H9 (cell line): ENCODE measurements at regions not wholly inside any gene's neighbourhood (a gene's known extent, or its start where the extent isn't known, plus 50 kb on each side); places are given as distances from the start of the nearest gene placed in this dataset.

ENCODE experiments used
- DNase-seq: peaks from one replicate; pipeline ENCODE4 v3.0.0-alpha.2; 2017
- H2AFZ ChIP-seq: one replicate; pipeline ENCODE4 v1.6.1; 2013; ENCODE audit warnings: mild to moderate bottlenecking, low read length, control low read depth, moderate library complexity
- H2AK5ac ChIP-seq: 2 replicates; pipeline ENCODE4 v1.6.1; 2013; ENCODE audit warnings: low read length, control low read depth, mixed read lengths; ENCODE audit not compliant: insufficient read length
- H2BK120ac ChIP-seq: one replicate; pipeline ENCODE4 v1.6.1; 2013; ENCODE audit warnings: low read depth, mild to moderate bottlenecking, low read length, control low read depth, inconsistent platforms; ENCODE audit not compliant: poor library complexity, severe bottlenecking
- H2BK12ac ChIP-seq: 2 replicates; pipeline ENCODE4 v1.6.1; 2013; ENCODE audit warnings: low read length, control low read depth, mixed read lengths, low read depth; ENCODE audit not compliant: insufficient read length
- H2BK15ac ChIP-seq: 2 replicates; pipeline ENCODE4 v1.6.1; 2013; ENCODE audit warnings: low read depth, low read length, control low read depth
- H2BK20ac ChIP-seq: one replicate; pipeline ENCODE4 v1.6.1; 2013; ENCODE audit warnings: low read depth, mild to moderate bottlenecking, low read length, control low read depth, inconsistent platforms; ENCODE audit not compliant: poor library complexity, severe bottlenecking
- H2BK5ac ChIP-seq: 2 replicates; pipeline ENCODE4 v1.6.1; 2013; ENCODE audit warnings: low read length, control low read depth, mixed read lengths; ENCODE audit not compliant: insufficient read length
- H3K14ac ChIP-seq: 2 replicates; pipeline ENCODE4 v1.6.1; 2013; ENCODE audit warnings: low read length, control low read depth; ENCODE audit not compliant: insufficient read depth
- H3K18ac ChIP-seq: 2 replicates; pipeline ENCODE4 v1.6.1; 2013; ENCODE audit warnings: low read depth, mild to moderate bottlenecking, mixed read lengths, low read length, control low read depth; ENCODE audit not compliant: insufficient read length
- H3K23ac ChIP-seq: 2 replicates; pipeline ENCODE4 v1.6.1; 2013; ENCODE audit warnings: low read length, control low read depth, mixed read lengths, low read depth; ENCODE audit not compliant: insufficient read length
- H3K23me2 ChIP-seq: 2 replicates; pipeline ENCODE4 v1.6.1; 2013; ENCODE audit warnings: low read depth, mild to moderate bottlenecking, mixed read lengths, low read length, control low read depth; ENCODE audit not compliant: insufficient read length, poor library complexity, severe bottlenecking
- H3K27ac ChIP-seq: 2 replicates; pipeline ENCODE4 v1.5.1; 2013; ENCODE audit warnings: low read length, control low read depth, mixed read lengths, low read depth; ENCODE audit not compliant: insufficient read length
- H3K27me3 ChIP-seq: 2 replicates; pipeline ENCODE4 v1.6.1; 2013; ENCODE audit warnings: low read length, control low read depth, inconsistent platforms; ENCODE audit not compliant: insufficient read depth
- H3K4ac ChIP-seq: 2 replicates; pipeline ENCODE4 v1.6.1; 2013; ENCODE audit warnings: low read depth, mild to moderate bottlenecking, control low read depth, inconsistent platforms, low read length, moderate library complexity
- H3K4me1 ChIP-seq: 2 replicates; pipeline ENCODE4 v1.6.1; 2013; ENCODE audit warnings: low read length, control low read depth, inconsistent platforms; ENCODE audit not compliant: insufficient read depth
- H3K4me2 ChIP-seq: 2 replicates; pipeline ENCODE4 v1.6.1; 2013; ENCODE audit warnings: low read length, control low read depth, mixed read lengths; ENCODE audit not compliant: insufficient read length, insufficient read depth
- H3K56ac ChIP-seq: 2 replicates; pipeline ENCODE4 v1.6.1; 2013; ENCODE audit warnings: low read depth, mild to moderate bottlenecking, mixed read lengths, low read length, control low read depth; ENCODE audit not compliant: insufficient read length
- H3K79me1 ChIP-seq: 2 replicates; pipeline ENCODE4 v1.6.1; 2013; ENCODE audit warnings: low read depth, mild to moderate bottlenecking, moderate library complexity, low read length, control low read depth, inconsistent platforms; ENCODE audit not compliant: insufficient read depth, poor library complexity, severe bottlenecking
- H3K79me2 ChIP-seq: 2 replicates; pipeline ENCODE4 v1.6.1; 2013; ENCODE audit warnings: low read length, control low read depth, inconsistent platforms; ENCODE audit not compliant: insufficient read depth
- H3K9ac ChIP-seq: 2 replicates; pipeline ENCODE4 v1.6.1; 2013; ENCODE audit warnings: low read length, control low read depth, mixed read lengths; ENCODE audit not compliant: insufficient read length; ENCODE audit errors: extremely low read depth
- H3K9me3 ChIP-seq: one replicate; pipeline ENCODE4 v1.6.1; 2013; ENCODE audit warnings: low read depth, low read length, inconsistent platforms; ENCODE audit not compliant: control insufficient read depth
- H3T11ph ChIP-seq: one replicate; pipeline ENCODE4 v1.6.1; 2013; ENCODE audit warnings: mild to moderate bottlenecking, low read length, control low read depth, inconsistent platforms
- H4K20me1 ChIP-seq: one replicate; pipeline ENCODE4 v1.6.1; 2013; ENCODE audit not compliant: control insufficient read depth, insufficient read length, insufficient read depth
- H4K5ac ChIP-seq: 2 replicates; pipeline ENCODE4 v1.6.1; 2013; ENCODE audit warnings: low read depth, mild to moderate bottlenecking, mixed read lengths, low read length, control low read depth; ENCODE audit not compliant: insufficient read length
- H4K8ac ChIP-seq: replicated peaks from 2 replicates; pipeline ENCODE4 v1.6.1; 2013; ENCODE audit warnings: low read length, control low read depth, mixed read lengths, low read depth; ENCODE audit not compliant: insufficient read length
- H4K91ac ChIP-seq: 2 replicates; pipeline ENCODE4 v1.6.1; 2013; ENCODE audit warnings: low read depth, mild to moderate bottlenecking, moderate library complexity, mixed read lengths, low read length, control low read depth; ENCODE audit not compliant: insufficient read length
- H3K27ac Mint-ChIP-seq, 3 experiments: 2 replicates in 2 of 3; 3 replicates in 1 of 3; pipeline ENCODE4 v1.8.0; 2020 to 2021; ENCODE audit warnings: mixed read lengths in 3 of 3, mild to moderate bottlenecking in 1 of 3, moderate library complexity in 1 of 3
- H3K27me3 Mint-ChIP-seq: 2 replicates; pipeline ENCODE4 v1.8.0; 2021; ENCODE audit warnings: low read depth, mild to moderate bottlenecking, moderate library complexity, mixed read lengths
- H3K36me3 Mint-ChIP-seq, 3 experiments: 2 replicates in 2 of 3; 3 replicates in 1 of 3; pipeline ENCODE4 v1.8.0; 2020 to 2021; ENCODE audit warnings: low read depth in 3 of 3, mixed read lengths in 3 of 3; ENCODE audit not compliant: insufficient read depth in 1 of 3
- H3K4me1 Mint-ChIP-seq, 2 experiments: 2 replicates each; pipeline ENCODE4 v1.8.0; 2020; ENCODE audit warnings: mixed read lengths in 2 of 2
- H3K4me3 Mint-ChIP-seq, 2 experiments: 2 replicates in 1 of 2; 3 replicates in 1 of 2; pipeline ENCODE4 v1.8.0; 2020 to 2021; ENCODE audit warnings: mild to moderate bottlenecking in 2 of 2, mixed read lengths in 2 of 2, moderate library complexity in 1 of 2
- H3K9me3 Mint-ChIP-seq, 2 experiments: 2 replicates in 1 of 2; 3 replicates in 1 of 2; pipeline ENCODE4 v1.8.0; 2020; ENCODE audit warnings: mild to moderate bottlenecking in 2 of 2, mixed read lengths in 2 of 2, moderate library complexity in 1 of 2
- CTCF ChIP-seq: fragments of 200-600 bp; sonication (generic); conservative IDR thresholded peaks from 3 replicates; pipeline ENCODE4 v1.8.0; 2021; ENCODE audit warnings: antibody characterized with exemption, mild to moderate bottlenecking
- WGBS: extraction: QIAGEN DNeasy Blood & Tissue Kit; methylation state at CpG from one replicate; pipeline ENCODE4 v1.1.7; 2013; ENCODE audit warnings: missing lambda C conversion rate, low lambda C conversion rate, mixed read lengths; ENCODE audit not compliant: insufficient read length; ENCODE audit errors: extremely low coverage; 5-methylcytosine and 5-hydroxymethylcytosine counted together

GRCh38 chr13:42671502-42671901 lies 97.5 kb downstream of the TNFSF11 start:
- TF ChIP-seq CTCF, result no peak
- Mint-ChIP-seq H3K27ac (no peak overlapping the region), H3K36me3 (peaks cover 0 to 10% (median 2%) of the 10 kb centered on the region in 3 experiments; a peak in 4 of 7 replicates), H3K4me3 (no peak overlapping the region), H3K4me1 (no peaks in the 10 kb centered on the region), H3K9me3 (peaks cover 7 to 9% of the 10 kb centered on the region in 2 experiments; a peak in 4 of 5 replicates), H3K27me3 (no peaks in the 10 kb centered on the region)
- Histone ChIP-seq H4K91ac (no peak overlapping the region), H3K23me2 (no peaks in the 10 kb centered on the region), H3K79me1 (no peaks in the 10 kb centered on the region), H2AFZ (no peak overlapping the region), H3T11ph (no peak overlapping the region), H2BK120ac (no peak overlapping the region), H3K14ac (no peak overlapping the region), H2AK5ac (no peak overlapping the region), H3K23ac (no peak overlapping the region), H3K4ac (no peak overlapping the region), H3K79me2 (no peaks in the 10 kb centered on the region), H2BK15ac (no peak overlapping the region), H2BK20ac (no peak overlapping the region), H4K8ac (no peak overlapping the region), H3K56ac (no peak overlapping the region), H4K20me1 (no peaks in the 10 kb centered on the region), H2BK12ac (no peak overlapping the region), H3K4me1 (no peaks in the 10 kb centered on the region), H3K18ac (no peak overlapping the region), H2BK5ac (no peak overlapping the region), H3K27me3 (no peaks in the 10 kb centered on the region), H4K5ac (no peak overlapping the region), H3K27ac (no peak overlapping the region), H3K9me3 (no peaks in the 10 kb centered on the region), H3K9ac (no peak overlapping the region), H3K4me2 (no peak overlapping the region)
- no CpG with 5 or more reads among the region's 7 CpGs for WGBS
- no peak for DNase-seq
